ENCODE measurements at regions not wholly inside any gene's neighbourhood (a gene's known extent, or its start where the extent isn't known, plus 50 kb on each side); places are given as distances from the start of the nearest gene placed in this dataset.

- H3K27ac ChIP-seq (ENCODE audit: low read length), result no peak overlapping the region
- CTCF ChIA-PET, result no interaction called here
- ATAC-seq (no peak), DNase-seq (ENCODE audit: low read depth, low spot score) (no peak)
- POLR2A ChIA-PET, result no interaction called here
- in situ Hi-C loops (cut with HindIII; ENCODE audit: low pct_unique_long_range_greater_than_20kb, low sequenced_read_pairs) (no loop called here), intact Hi-C loops (cut with micrococcal nuclease; ENCODE audit: unreplicated experiment) (no loop called here)
- H3K36me3 ChIP-seq (ENCODE audit: control insufficient read depth, insufficient read depth, low read length), result no peaks in the 10 kb centered on the region
- no TSS peak for BruUV-seq (replicated peaks)
- no peaks in the 10 kb centered on the region for H3K4me1 ChIP-seq (ENCODE audit: control insufficient read depth, insufficient read depth, low read length)
- no peak overlapping the region for H3K4me3 ChIP-seq (ENCODE audit: low read depth in 2 of 2, low read length in 2 of 2)
- no peak for TF ChIP-seq TCF7L2 (IDR thresholded peaks at IDR 0.05; ENCODE audit: low read depth, low read length)
- TF ChIP-seq SIN3A (IDR thresholded peaks at IDR 0.05; ENCODE audit: borderline replicate concordance, insufficient read depth, low read depth, low read length), result no peak
- TF ChIP-seq POLR2AphosphoS5 (IDR thresholded peaks at IDR 0.05; ENCODE audit: low read depth, low read length), result no peak
- no peak for TF ChIP-seq CTCF (IDR thresholded peaks at IDR 0.05)
- TF ChIP-seq REST (IDR thresholded peaks at IDR 0.05; ENCODE audit: insufficient read depth in 1 of 2, low read depth in 2 of 2, low read length in 1 of 2), result no peak
- H3K9me3 ChIP-seq (ENCODE audit: control insufficient read depth, insufficient read depth, low read depth, low read length), result no peaks in the 10 kb centered on the region
- no peaks in the 10 kb centered on the region for H3K27me3 ChIP-seq (ENCODE audit: control insufficient read depth, insufficient read depth, low read length)
Observed at GRCh38 chr1:226495716-226496115, 52.8 kb upstream of the STUM start.

- CTCF ChIA-PET, result no interaction called here
Observed at GRCh38 chr1:226496453-226497015, 52.0 kb upstream of the STUM start.

More at GRCh38 chr1:226496453-226497015, 52.0 kb upstream of the STUM start:
- Histone ChIP-seq H3K4me1 (ENCODE audit: control insufficient read depth, insufficient read depth, low read length) (no peaks in the 10 kb centered on the region), H3K4me3 (ENCODE audit: low read depth in 2 of 2, low read length in 2 of 2) (no peak overlapping the region), H3K27me3 (ENCODE audit: control insufficient read depth, insufficient read depth, low read length) (no peaks in the 10 kb centered on the region), H3K36me3 (ENCODE audit: control insufficient read depth, insufficient read depth, low read length) (no peaks in the 10 kb centered on the region), H3K27ac (ENCODE audit: low read length) (no peak overlapping the region), H3K9me3 (ENCODE audit: control insufficient read depth, insufficient read depth, low read depth, low read length) (no peaks in the 10 kb centered on the region)
- BruUV-seq (replicated peaks), result no TSS peak
- intact Hi-C loops (cut with micrococcal nuclease; ENCODE audit: unreplicated experiment) (no loop called here), in situ Hi-C loops (cut with HindIII; ENCODE audit: low pct_unique_long_range_greater_than_20kb, low sequenced_read_pairs) (no loop called here)
- DNase-seq (ENCODE audit: low read depth, low spot score), result no peak
- POLR2A ChIA-PET, result no interaction called here
- no peak for ATAC-seq
- TF ChIP-seq REST (IDR thresholded peaks at IDR 0.05; ENCODE audit: insufficient read depth in 1 of 2, low read depth in 2 of 2, low read length in 1 of 2) (no peak), TCF7L2 (IDR thresholded peaks at IDR 0.05; ENCODE audit: low read depth, low read length) (no peak), SIN3A (IDR thresholded peaks at IDR 0.05; ENCODE audit: borderline replicate concordance, insufficient read depth, low read depth, low read length) (no peak), POLR2AphosphoS5 (IDR thresholded peaks at IDR 0.05; ENCODE audit: low read depth, low read length) (no peak), CTCF (IDR thresholded peaks at IDR 0.05) (no peak)

All from Panc1 (cell line).